Activated CD8-positive, alpha-beta memory T cell treated with anti-CD3 and anti-CD28 coated beads for 48 hours (primary cell): ENCODE measurements at regions not wholly inside any gene's neighbourhood (a gene's known extent, or its start where the extent isn't known, plus 50 kb on each side); places are given as distances from the start of the nearest gene placed in this dataset.

Source experiments
- DNase-seq, 3 experiments: peaks; one replicate each; pipeline ENCODE4 v3.0.0-alpha.2; 2020; ENCODE audit warnings: low read depth in 2 of 3, low spot score in 2 of 3

DNA sequence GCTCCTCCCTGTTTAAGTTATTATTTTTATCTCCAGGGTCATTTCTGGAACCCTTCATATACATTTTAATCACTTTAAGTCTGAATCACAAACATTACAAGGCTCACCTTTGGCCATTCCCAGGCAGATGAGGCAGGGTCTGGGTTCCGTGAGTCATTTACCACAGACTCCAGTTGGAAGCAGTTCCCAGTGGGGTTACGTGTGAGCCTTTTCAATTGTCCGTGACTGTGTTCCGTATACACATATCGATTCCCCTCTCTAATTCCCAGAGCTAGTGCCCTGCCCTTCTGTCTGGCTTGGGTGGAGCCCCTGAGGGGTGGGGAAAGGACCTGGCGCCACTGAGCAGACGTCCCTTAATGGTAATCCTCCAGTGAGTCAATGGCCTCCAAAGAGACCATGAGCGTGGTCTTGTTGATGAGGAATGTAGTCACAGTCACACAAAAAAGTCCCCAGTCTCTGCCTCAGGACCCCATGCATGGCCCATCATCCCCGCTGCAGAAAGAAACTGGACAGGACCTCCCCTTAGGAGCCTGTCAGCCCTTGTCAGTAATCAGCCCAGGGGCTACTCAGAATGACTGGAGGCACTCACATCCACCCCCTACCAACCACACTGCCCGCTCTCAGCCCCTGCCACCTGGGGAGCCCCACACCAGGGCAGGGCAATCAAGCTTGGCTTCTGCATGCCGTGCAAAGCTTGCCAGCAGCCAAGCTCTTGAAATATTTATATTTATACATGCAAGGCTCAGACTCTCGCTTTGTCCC, 144.4 kb downstream of the ZIC5 start:
- no peak for DNase-seq

GRCh38 chr13:99823961-99824360, 147.6 kb downstream of the ZIC5 start:
- DNase-seq: no peak

DNA sequence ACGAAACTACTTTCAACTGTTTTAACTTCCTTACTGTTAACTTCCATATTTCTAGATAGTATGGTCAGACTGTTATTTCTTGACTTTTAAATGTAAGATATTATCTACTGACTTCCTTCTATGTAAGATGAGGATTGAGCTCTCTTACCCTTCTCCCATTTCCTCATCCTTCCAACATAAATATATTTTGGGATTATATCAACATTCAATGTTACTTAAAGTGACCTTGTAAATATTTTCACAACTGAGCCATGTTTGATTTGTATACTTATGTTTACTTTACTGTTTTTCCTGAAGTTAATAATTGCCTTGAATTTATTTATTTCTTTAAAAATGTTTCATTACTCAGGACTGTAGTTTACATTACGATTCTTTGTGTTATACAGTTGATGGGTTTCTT, 148.7 kb downstream of the ZIC5 start:
- no peak for DNase-seq

DNA sequence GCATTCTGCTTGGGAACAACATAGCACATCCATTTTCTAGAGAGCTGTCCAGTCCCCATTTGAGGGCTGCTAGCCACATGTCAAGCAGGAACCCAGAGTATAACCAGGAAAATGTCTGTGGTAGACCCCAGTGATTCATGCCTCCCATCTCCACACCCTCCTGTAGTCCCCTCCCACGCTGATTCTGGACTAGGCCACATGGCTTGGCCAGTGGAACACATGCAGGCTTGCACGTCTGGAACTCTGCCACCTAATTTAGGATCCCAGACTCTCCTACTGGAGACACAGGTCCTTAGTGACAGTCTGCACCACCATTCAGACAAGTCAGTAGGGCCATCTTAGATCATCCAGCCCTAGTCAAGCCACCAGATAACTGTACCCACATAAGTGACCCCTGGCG, 149.8 kb downstream of the ZIC5 start:
- DNase-seq: no peak

- DNase-seq: no peak
Measured at GRCh38 chr13:99819967-99820366, 151.6 kb downstream of the ZIC5 start.

- no peak for DNase-seq
Measured at GRCh38 chr13:99816321-99816720, 155.2 kb downstream of the ZIC5 start.

DNA sequence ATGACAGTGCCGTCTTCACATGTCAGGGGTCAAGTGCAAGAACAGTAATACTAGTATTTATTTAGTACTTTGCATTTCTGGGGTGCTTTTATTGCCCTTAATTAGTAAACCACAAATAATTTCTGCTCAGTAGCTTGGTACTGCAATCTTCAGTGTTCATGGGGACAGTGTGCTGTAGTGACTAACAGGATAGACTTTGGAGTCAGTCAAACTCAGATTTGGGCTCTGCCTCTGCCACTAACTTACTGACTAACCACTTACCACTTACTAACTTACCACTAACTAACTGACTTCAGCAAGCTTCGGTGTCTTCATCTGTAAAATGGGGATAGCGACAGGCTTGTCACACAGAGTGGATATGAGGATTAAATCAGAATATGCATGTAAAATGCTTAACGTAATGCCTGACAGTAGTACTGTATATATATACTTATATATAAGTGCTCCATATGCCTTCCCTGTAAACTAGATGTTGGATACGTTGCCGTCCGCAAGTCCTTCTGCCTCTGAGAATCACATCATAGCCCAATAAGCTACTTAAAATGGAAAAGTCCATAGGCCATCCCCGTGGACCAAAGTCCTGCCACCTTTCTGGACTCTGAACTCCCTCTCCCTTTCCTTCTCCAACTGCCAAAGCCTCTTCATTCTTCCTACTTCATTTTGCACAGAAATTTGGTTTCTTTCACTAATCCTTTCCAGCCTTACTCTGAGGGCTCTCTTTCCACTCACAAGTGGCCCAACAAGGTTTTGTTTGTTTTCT, 158.1 kb downstream of the ZIC5 start:
- no peak for DNase-seq

DNA sequence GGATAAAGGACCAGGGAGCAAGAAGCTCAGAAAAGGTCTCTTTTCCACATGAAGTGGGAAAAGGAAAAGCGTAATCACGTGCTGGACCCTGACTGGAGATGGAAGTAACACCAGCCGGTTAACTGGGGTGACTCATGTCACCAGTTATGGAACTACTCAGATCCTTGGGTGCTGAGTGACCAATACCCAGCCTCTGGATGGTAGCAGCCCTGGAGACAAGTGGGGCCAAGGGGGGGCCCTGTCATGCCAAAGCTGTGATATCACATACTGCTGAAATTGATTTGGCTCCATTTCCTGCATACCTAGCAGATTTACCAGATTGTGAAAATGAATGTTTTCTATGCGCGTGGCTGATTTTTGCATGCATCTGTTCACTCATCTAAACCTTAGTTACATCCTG, 158.9 kb downstream of the ZIC5 start:
- no peak for DNase-seq

- no peak for DNase-seq
Measured at GRCh38 chr13:99811067-99811700, 160.4 kb downstream of the ZIC5 start.

GRCh38 chr13:99809926-99810325, 161.6 kb downstream of the ZIC5 start:
- DNase-seq: no peak

GRCh38 chr13:99809496-99809895, 162.1 kb downstream of the ZIC5 start:
- DNase-seq: no peak

DNA sequence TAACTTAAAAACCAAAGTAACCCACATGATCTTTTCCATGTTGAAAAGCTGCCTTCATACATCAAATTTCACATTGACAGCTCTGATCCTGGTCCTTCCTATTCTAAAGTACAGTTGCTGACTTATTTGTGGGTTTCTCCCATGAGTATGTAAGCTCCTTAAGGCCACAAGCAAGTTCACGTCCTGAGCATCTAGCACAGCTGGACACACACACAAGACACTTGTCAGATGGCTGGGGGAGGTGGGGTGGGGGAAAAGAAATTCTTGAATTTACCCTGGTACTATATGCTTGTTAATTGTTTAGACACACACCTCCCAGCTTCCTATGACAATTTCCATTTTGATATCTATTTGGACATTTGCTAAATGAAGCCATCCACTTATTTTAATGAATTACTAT, 162.8 kb downstream of the ZIC5 start:
- no peak for DNase-seq

- DNase-seq: no peak
Measured at GRCh38 chr13:99806671-99807070, 164.9 kb downstream of the ZIC5 start.

GRCh38 chr13:99805361-99805760, 166.2 kb downstream of the ZIC5 start:
- DNase-seq: no peak

DNA sequence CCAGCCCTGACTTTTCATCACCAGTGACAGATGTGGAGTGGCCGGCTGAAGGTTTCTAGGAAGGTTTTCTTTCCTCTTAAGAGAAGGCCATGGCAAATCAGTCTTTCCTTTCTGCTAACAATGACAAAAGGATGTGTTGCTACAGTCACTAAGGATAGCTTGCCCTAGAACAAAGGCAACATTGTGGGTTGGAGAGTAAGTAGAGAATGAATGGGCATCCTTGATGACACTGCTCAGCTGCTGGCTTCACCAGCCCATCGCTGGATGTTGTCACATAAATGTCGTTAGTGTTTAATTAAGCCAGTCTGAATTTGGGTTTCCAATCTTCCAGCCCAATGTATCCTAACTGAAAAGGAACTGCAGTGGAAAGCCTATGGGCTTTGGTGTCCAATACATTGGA, 168.4 kb downstream of the ZIC5 start:
- no peak for DNase-seq

- DNase-seq: no peak
Measured at GRCh38 chr13:99802416-99802815, 169.2 kb downstream of the ZIC5 start.

DNA sequence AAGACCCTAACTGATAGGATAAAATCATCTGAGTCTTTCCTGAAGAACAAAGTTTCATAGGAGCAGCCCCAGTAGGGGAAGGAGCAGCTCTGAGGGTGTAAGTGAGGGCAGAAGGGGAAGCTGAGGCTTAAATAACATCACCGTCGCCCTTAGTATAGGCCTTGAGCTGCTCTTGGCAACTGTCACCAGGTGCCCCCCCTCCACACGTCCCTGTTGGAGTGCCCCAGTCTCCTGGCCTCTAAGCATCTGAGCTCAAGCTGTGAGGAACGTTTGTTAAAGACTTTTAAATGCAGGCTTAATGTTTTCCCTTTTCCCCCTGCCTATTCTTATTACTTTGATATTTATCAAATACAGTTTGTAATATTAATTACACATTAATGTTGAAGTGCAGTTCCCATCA, 170.6 kb downstream of the ZIC5 start:
- DNase-seq: no peak

DNA sequence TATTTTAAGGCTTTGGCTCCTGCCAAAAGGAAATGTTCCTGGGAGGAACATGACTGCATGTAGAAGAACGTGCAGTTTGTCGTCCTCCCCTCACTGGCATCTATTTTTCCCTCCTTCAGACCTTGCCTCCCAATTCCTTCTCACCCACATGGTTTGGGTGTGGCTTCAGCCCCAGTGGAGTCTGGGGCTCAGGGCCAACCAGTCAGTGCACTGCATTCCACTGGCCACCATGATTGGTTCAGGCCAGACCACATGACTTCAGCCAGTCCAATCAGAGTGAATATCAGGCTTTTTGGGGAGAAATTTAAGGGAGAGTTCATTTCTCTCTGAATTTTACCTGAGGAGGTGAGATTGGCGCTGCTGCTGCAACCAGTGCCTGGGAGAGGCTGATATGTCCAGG, 171.6 kb downstream of the ZIC5 start:
- DNase-seq: no peak

GRCh38 chr13:99798756-99799155, 172.8 kb downstream of the ZIC5 start:
- no peak for DNase-seq

DNA sequence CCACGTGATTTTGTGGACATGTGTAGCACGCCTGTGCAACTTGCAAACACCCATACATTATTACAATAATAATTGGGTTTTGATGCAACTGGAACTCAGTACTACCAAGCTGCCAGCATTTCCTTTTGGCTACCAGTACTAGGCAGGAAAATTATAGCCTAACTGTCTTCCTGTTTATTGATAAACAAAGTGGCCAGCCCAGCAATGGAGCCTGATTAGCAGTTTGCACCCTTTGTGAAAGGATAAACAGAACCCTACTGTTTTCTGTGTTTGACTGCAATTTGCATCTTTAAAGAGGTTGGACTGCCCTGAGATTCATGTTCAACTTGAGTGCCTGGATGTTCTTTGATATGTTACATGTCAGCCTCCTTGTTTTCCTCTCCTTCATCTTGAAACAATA, 173.9 kb downstream of the ZIC5 start:
- DNase-seq: no peak

DNA sequence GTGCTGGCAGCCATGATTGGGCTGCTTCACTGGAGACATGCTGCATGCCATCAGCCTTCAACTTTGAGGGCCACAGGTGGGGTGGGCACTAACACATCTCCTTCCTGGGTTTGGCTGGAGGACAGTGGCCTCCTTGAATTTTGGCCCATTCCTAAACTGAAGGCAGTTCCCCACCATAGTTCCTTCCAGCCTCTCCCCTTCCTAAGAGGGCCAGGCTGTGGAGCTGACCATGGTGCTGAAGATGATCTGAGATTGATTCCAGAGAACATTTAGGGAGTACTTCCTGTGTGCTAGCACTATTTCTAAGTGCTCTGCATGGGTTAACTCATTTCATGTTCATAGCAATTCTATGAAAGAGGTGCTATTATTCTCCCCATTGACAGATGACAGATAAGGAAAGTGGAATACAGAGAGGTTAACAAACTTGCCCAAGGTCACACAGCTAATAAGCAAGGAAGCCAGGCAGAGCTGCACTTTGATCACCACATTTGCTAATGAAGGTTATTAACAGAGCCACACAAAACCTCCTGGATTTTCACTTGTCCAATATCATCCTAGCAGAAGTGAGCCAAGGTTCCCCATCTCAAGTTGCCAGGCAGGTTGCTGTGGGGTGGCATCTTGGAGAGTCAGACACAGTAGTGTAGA, 175.3 kb downstream of the ZIC5 start:
- DNase-seq: no peak
